ENCODE measurements at regions not wholly inside any gene's neighbourhood (a gene's known extent, or its start where the extent isn't known, plus 50 kb on each side); places are given as distances from the start of the nearest gene placed in this dataset.

DNA sequence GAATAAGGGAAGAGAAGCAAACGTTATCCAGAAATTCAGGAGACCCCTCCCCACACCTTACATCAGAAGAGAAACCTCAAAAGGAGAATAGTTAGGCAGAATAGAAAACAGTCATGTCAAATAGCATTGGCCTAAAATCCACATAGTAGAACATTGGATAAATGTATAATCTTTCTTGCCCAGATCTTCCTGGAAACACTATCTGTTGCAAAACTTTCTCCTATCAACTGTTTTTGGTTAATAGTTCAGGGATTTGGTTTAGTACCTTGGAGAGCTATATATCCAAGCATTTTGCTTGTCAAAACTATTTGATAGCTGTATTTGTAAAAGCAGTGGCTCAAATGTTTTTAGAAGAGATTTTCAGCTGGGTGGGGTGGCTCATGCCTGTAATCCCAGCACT is 74.3 kb upstream of the PHACTR2 start:
- H3K4me1 ChIP-seq (ENCODE audit: insufficient read depth, low read length), result peaks cover 4% of the 10 kb centered on the region
- H3K79me2 ChIP-seq (ENCODE audit: insufficient read depth, low read length), result no peaks in the 10 kb centered on the region
- H3K36me3 ChIP-seq (ENCODE audit: insufficient read depth, low read length), result no peaks in the 10 kb centered on the region
- H4K20me1 ChIP-seq (ENCODE audit: insufficient read depth, low read length), result no peaks in the 10 kb centered on the region
- no peak for DNase-seq (ENCODE audit: insufficient read length, low spot score, missing footprints)
- no peak overlapping the region for H3K4me2 ChIP-seq (ENCODE audit: insufficient read depth, low read length)
- no peak overlapping the region for H3K4me3 ChIP-seq (ENCODE audit: insufficient read depth, low read length)
- no peak overlapping the region for H3K27ac ChIP-seq (ENCODE audit: low read depth, low read length)
- no peaks in the 10 kb centered on the region for H3K27me3 ChIP-seq (ENCODE audit: insufficient read depth, low read length)
- H3K9me3 ChIP-seq (ENCODE audit: low read depth, low read length), result no peaks in the 10 kb centered on the region
- TF ChIP-seq, protein P1, sequence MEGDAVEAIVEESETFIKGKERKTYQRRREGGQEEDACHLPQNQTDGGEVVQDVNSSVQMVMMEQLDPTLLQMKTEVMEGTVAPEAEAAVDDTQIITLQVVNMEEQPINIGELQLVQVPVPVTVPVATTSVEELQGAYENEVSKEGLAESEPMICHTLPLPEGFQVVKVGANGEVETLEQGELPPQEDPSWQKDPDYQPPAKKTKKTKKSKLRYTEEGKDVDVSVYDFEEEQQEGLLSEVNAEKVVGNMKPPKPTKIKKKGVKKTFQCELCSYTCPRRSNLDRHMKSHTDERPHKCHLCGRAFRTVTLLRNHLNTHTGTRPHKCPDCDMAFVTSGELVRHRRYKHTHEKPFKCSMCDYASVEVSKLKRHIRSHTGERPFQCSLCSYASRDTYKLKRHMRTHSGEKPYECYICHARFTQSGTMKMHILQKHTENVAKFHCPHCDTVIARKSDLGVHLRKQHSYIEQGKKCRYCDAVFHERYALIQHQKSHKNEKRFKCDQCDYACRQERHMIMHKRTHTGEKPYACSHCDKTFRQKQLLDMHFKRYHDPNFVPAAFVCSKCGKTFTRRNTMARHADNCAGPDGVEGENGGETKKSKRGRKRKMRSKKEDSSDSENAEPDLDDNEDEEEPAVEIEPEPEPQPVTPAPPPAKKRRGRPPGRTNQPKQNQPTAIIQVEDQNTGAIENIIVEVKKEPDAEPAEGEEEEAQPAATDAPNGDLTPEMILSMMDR (IDR thresholded peaks at IDR 0.05; ENCODE audit: extremely low read depth, low read depth, low read length), result no peak
- no peak overlapping the region for H2AFZ ChIP-seq (ENCODE audit: low read length)

DNA sequence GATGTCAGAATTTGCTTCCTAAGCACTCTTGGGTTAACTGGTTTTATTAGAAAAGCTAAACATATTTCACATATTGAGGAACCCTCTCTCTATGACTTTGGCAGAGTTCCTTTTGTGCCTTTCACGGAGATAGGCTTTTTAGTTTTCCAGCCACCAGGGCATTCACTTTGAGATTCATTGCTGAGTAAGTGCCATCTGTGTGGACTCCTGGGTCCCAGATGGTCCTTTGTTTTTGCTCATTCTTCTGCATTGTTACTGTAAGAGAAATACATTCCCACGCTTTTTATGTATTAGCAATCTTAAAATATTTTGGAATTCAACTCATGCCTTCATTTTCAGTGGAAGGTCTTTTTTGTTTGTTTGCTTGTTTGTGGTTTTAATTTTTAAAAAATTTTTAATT is 76.3 kb upstream of the PHACTR2 start:
- no peak overlapping the region for H3K4me3 ChIP-seq (ENCODE audit: insufficient read depth, low read length)
- H2AFZ ChIP-seq (ENCODE audit: low read length), result no peak overlapping the region
- no peak overlapping the region for H3K4me2 ChIP-seq (ENCODE audit: insufficient read depth, low read length)
- H3K4me1 ChIP-seq (ENCODE audit: insufficient read depth, low read length), result no peaks in the 10 kb centered on the region
- no peaks in the 10 kb centered on the region for H4K20me1 ChIP-seq (ENCODE audit: insufficient read depth, low read length)
- H3K36me3 ChIP-seq (ENCODE audit: insufficient read depth, low read length), result no peaks in the 10 kb centered on the region
- DNase-seq (ENCODE audit: insufficient read length, low spot score, missing footprints), result no peak
- H3K27me3 ChIP-seq (ENCODE audit: insufficient read depth, low read length), result no peaks in the 10 kb centered on the region
- no peaks in the 10 kb centered on the region for H3K79me2 ChIP-seq (ENCODE audit: insufficient read depth, low read length)
- H3K27ac ChIP-seq (ENCODE audit: low read depth, low read length), result no peak overlapping the region
- TF ChIP-seq, protein P1 (IDR thresholded peaks at IDR 0.05; ENCODE audit: extremely low read depth, low read depth, low read length), result no peak
- H3K9me3 ChIP-seq (ENCODE audit: low read depth, low read length), result no peaks in the 10 kb centered on the region

DNA sequence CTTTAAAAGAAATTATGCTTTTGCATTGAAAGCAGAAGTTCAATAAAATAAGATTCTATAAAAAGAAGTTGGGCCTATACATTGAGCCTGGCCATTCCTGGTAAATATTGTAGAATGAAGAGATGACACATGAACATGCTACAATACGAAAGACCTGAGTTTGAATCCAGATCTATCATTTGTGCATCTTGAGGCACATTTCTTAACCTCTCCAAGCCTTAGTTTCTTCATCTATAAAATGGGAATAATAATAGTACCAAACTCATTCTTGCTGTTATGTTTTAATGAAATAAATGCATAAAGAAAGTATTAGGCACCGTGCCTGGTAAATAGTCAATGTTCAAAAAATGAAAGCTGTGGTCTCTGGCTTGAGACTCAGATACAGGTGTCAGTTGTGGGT is 76.9 kb upstream of the PHACTR2 start:
- Histone ChIP-seq H3K36me3 (ENCODE audit: insufficient read depth, low read length) (no peaks in the 10 kb centered on the region), H3K27ac (ENCODE audit: low read depth, low read length) (no peak overlapping the region), H3K9me3 (ENCODE audit: low read depth, low read length) (no peaks in the 10 kb centered on the region), H3K27me3 (ENCODE audit: insufficient read depth, low read length) (no peaks in the 10 kb centered on the region), H3K4me3 (ENCODE audit: insufficient read depth, low read length) (no peak overlapping the region), H3K79me2 (ENCODE audit: insufficient read depth, low read length) (no peaks in the 10 kb centered on the region), H3K4me2 (ENCODE audit: insufficient read depth, low read length) (no peak overlapping the region), H4K20me1 (ENCODE audit: insufficient read depth, low read length) (no peaks in the 10 kb centered on the region), H3K4me1 (ENCODE audit: insufficient read depth, low read length) (no peaks in the 10 kb centered on the region), H2AFZ (ENCODE audit: low read length) (no peak overlapping the region)
- no peak for DNase-seq (ENCODE audit: insufficient read length, low spot score, missing footprints)
- TF ChIP-seq, protein P1 (IDR thresholded peaks at IDR 0.05; ENCODE audit: extremely low read depth, low read depth, low read length), result no peak

DNA sequence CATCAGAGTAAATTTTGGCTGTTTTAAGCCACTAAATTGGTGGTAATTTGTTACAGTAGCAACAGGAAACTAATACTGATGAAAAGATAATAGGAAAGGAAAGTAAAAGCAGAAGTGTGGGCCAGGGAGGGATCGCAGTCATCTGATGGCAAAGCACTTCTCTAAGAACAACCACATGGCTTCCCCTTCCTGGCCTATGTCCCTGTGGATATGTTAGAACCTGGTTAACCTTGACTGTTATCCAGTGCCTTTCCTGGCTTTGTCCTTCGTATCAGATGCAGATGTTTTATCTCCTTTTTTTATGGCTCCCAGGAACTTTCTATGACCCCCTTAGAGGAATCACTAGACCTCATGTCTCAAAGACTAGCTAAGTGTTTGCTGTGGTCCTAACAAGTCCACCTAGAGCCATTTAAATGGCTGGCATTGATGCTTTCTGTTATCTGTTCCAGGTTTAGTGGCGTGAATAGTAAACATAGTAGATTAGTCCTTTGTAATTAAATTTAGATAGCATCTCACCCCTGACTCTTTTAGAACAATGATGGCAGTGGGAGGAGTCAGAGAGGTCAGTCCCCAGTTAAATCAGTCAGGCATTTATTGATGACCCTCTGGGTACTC is 79.2 kb upstream of the PHACTR2 start:
- Histone ChIP-seq H3K4me3 (ENCODE audit: insufficient read depth, low read length) (no peak overlapping the region), H3K36me3 (ENCODE audit: insufficient read depth, low read length) (no peaks in the 10 kb centered on the region), H3K4me2 (ENCODE audit: insufficient read depth, low read length) (no peak overlapping the region), H3K79me2 (ENCODE audit: insufficient read depth, low read length) (no peaks in the 10 kb centered on the region), H3K9me3 (ENCODE audit: low read depth, low read length) (no peaks in the 10 kb centered on the region), H4K20me1 (ENCODE audit: insufficient read depth, low read length) (no peaks in the 10 kb centered on the region), H3K27ac (ENCODE audit: low read depth, low read length) (no peak overlapping the region), H2AFZ (ENCODE audit: low read length) (no peak overlapping the region), H3K4me1 (ENCODE audit: insufficient read depth, low read length) (no peaks in the 10 kb centered on the region), H3K27me3 (ENCODE audit: insufficient read depth, low read length) (no peaks in the 10 kb centered on the region)
- TF ChIP-seq, protein P1 (IDR thresholded peaks at IDR 0.05; ENCODE audit: extremely low read depth, low read depth, low read length), result no peak
- DNase-seq (ENCODE audit: insufficient read length, low spot score, missing footprints), result no peak

All from osteoblast (primary cell).